ENCODE measurements at regions not wholly inside any gene's neighbourhood (a gene's known extent, or its start where the extent isn't known, plus 50 kb on each side); places are given as distances from the start of the nearest gene placed in this dataset.
"Not testable (repeated sequence)": the region's sequence is repeated elsewhere in the genome, so short reads cannot be mapped to it uniquely, and the experiment has no call there.

DNA sequence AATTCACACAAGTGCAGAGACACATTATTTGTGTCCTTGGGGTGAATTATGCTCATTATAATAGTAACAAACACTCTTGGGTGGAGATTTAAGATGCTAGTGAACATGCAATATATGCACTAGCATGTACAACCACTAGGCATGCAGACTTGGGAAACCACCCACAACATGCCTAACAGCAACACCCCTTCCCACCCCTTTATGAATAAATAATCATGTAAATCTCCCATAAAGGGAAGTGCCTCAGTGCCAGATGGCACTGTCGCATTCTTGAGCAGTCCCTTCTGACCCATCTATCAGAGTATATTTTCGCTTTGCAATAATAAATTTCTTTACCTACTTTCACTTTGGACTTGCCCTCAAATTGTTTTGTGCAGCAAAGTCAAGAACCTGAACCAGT, 1362.2 kb downstream of the OLFM4 start:
- Histone ChIP-seq H3K27ac (no peak overlapping the region), H3K9me3 (no peaks in the 10 kb centered on the region), H3K4me3 (no peak overlapping the region), H3K36me3 (no peaks in the 10 kb centered on the region), H3K4me1 (no peaks in the 10 kb centered on the region), H3K27me3 (no peaks in the 10 kb centered on the region)
- DNase-seq (no peak), ATAC-seq (no peak)
- intact Hi-C loops (cut with DNase I): no loop called here
- TF ChIP-seq, protein P1, sequence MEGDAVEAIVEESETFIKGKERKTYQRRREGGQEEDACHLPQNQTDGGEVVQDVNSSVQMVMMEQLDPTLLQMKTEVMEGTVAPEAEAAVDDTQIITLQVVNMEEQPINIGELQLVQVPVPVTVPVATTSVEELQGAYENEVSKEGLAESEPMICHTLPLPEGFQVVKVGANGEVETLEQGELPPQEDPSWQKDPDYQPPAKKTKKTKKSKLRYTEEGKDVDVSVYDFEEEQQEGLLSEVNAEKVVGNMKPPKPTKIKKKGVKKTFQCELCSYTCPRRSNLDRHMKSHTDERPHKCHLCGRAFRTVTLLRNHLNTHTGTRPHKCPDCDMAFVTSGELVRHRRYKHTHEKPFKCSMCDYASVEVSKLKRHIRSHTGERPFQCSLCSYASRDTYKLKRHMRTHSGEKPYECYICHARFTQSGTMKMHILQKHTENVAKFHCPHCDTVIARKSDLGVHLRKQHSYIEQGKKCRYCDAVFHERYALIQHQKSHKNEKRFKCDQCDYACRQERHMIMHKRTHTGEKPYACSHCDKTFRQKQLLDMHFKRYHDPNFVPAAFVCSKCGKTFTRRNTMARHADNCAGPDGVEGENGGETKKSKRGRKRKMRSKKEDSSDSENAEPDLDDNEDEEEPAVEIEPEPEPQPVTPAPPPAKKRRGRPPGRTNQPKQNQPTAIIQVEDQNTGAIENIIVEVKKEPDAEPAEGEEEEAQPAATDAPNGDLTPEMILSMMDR (IDR thresholded peaks at IDR 0.05): no peak

DNA sequence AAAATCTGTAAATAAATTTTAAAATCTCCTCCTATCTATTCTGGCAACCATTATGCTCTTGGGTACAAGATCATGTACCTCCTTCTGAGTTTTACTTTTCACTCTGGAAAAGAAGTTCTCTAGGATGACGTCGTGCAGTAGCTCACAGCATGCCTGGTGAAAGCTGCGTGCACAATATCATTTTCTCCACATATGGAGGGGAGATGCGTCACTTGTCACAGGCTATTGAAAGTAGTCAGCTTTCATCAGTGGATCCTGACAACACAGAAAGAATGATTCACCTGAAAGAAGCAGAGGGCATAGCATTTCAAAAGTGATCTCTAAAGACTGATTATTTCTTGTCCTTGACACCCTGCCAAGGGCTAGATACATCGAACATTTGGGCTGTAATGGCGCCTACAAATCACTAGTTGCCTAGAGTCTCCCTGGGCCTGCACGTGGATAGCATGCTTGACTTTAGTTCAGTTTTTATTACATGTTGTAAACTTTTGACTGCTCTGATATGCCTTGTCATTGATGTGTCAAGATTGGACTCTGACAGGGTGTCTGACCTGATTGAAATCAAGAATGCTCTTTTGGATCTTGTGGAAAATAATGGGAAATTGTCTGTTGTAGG, 1365.6 kb downstream of the OLFM4 start:
- DNase-seq: no peak
- ATAC-seq: no peak
- no peak overlapping the region for H3K4me3 ChIP-seq
- H3K27ac ChIP-seq: no peak overlapping the region
- H3K4me1 ChIP-seq: no peaks in the 10 kb centered on the region
- no peaks in the 10 kb centered on the region for H3K36me3 ChIP-seq
- no peaks in the 10 kb centered on the region for H3K9me3 ChIP-seq
- intact Hi-C loops (cut with DNase I): no loop called here
- TF ChIP-seq, protein P1 (IDR thresholded peaks at IDR 0.05): no peak
- H3K27me3 ChIP-seq: no peaks in the 10 kb centered on the region

DNA sequence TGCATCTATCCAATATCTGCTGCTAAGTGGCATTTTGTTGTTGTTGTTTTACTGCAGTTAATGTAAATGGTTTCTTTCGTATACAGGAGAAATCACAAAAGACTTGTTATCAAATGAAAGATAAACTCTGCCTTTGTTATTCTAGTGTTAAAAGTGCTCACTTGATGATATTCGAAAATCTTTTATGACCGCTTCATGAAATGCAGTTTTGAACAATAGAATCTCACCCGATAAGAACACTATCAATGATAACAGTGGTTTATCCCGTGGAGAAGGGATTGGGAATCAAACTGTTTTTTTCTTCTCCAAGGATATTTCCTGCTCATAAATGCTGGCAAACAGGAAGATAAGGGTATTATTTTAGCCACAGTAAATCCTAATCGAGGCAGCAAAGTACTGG, 1366.3 kb downstream of the OLFM4 start:
- DNase-seq (no peak), ATAC-seq (no peak)
- TF ChIP-seq, protein P1 (IDR thresholded peaks at IDR 0.05): no peak
- H3K27me3 ChIP-seq: no peaks in the 10 kb centered on the region
- intact Hi-C loops (cut with DNase I): no loop called here
- H3K36me3 ChIP-seq: no peaks in the 10 kb centered on the region
- H3K4me3 ChIP-seq: no peak overlapping the region
- H3K4me1 ChIP-seq: no peaks in the 10 kb centered on the region
- H3K27ac ChIP-seq: no peak overlapping the region
- H3K9me3 ChIP-seq: no peaks in the 10 kb centered on the region

DNA sequence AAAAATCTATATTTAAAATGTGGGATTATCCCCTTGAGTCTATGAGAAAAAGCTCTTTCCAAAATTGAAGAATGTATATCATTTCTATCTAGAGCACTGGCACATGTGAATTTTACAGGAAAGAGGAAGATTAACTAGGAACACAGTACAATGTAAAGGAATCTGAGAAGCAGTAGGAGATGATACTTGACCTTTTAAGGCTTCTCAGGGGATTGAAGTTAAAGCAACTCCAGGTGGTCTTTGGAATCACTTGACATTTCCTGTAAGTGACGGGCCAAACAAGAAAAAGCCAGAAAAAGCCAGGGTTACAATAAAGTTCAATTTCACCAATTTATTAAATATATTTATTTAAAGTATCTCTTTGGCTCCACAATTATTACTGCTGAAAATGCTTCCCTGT, 1373.9 kb downstream of the OLFM4 start:
- intact Hi-C loops (cut with DNase I): no loop called here
- Histone ChIP-seq H3K4me1 (no peaks in the 10 kb centered on the region), H3K36me3 (no peaks in the 10 kb centered on the region), H3K27ac (no peak overlapping the region), H3K4me3 (no peak overlapping the region), H3K9me3 (no peaks in the 10 kb centered on the region), H3K27me3 (no peaks in the 10 kb centered on the region)
- DNase-seq (no peak), ATAC-seq (no peak)
- TF ChIP-seq, protein P1 (IDR thresholded peaks at IDR 0.05): no peak

DNA sequence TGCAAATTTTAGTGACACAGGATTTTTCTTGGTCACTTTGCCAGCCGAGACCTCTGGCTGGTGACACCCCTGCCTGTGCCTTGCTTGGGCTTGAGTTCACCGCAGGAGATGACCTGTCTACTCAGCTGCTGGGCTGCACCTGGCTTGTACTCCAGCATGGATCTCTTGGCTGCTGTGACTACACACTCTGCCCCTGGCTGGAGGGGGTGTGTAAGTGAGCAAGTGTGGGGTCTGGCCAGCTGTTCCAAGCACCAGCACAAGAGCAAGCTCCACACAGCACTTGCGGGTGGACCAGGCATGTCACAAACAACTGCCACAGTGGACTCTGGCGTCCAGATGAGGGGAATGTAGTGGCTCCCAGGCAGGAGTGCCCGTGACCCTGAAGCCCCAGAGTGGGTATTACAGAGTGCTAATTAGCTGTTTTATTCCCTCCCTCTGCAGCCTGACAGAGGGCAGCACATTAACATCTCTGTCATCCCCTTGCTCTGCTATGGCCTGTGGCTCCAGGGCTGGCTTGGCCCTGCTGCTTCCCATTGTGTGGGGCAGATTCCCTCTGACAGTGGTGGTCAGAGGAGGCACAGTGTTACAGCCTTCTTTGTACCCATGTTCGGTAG, 1387.2 kb downstream of the OLFM4 start:
- Histone ChIP-seq H3K36me3 (no peaks in the 10 kb centered on the region), H3K27me3 (no peaks in the 10 kb centered on the region), H3K4me3 (no peak overlapping the region), H3K4me1 (no peaks in the 10 kb centered on the region), H3K27ac (no peak overlapping the region), H3K9me3 (no peaks in the 10 kb centered on the region)
- intact Hi-C loops (cut with DNase I): no loop called here
- peak; percentile 12 for ATAC-seq
- DNase-seq: no peak
- TF ChIP-seq, protein P1 (IDR thresholded peaks at IDR 0.05): no peak

DNA sequence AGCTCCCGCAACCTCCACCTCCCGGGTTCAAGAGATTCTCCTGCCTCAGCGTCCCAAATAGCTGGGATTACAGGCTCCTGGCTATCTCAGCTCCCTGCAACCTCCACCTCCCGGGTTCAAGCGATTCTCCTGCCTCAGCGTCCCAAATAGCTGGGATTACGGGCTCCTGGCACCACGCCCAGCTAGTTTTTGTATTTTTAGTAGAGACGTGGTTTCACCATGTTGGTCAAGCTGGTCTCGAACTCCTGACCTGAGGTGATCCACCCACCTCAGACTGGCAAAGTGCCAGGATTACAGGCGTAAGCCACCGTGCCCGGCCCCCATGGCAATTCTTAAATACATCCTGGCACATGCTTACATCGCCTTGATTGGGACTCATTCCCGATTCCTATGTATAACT, 1394.3 kb downstream of the OLFM4 start:
- H3K4me3 ChIP-seq; H3K9me3 ChIP-seq; H3K36me3 ChIP-seq; H3K27me3 ChIP-seq; H3K4me1 ChIP-seq; DNase-seq; intact Hi-C loops (cut with DNase I); H3K27ac ChIP-seq; ATAC-seq: not testable (repeated sequence)

Data from upper lobe of right lung (tissue), 1 donor.